Stomach (tissue), 8 donors: ENCODE measurements at regions not wholly inside any gene's neighbourhood (a gene's known extent, or its start where the extent isn't known, plus 50 kb on each side); places are given as distances from the start of the nearest gene placed in this dataset.

Experiments
- DNase-seq, 2 donors: peaks; one replicate each; pipeline versions ENCODE4 v3.0.0 to v3.0.0-alpha.2; 2013 to 2019
- H3K27ac ChIP-seq, 5 donors: fragments of 200-600 bp in 4 of 5; sonication (generic) in 4 of 5; one replicate each; pipeline ENCODE4 v1.5.1; 2013 to 2019; ENCODE audit warnings: mild to moderate bottlenecking in 1 of 5, moderate library complexity in 1 of 5
- H3K27me3 ChIP-seq, 3 donors: fragments of 200-600 bp; sonication (generic); one replicate each; pipeline ENCODE4 v1.5.1; 2017 to 2019; ENCODE audit warnings: mixed run types in 1 of 3
- H3K36me3 ChIP-seq, 4 donors: fragments of 200-600 bp; sonication (generic); 1 replicate in 3 of 4; 2 replicates in 1 of 4; pipeline ENCODE4 v1.5.1; 2016 to 2019
- H3K4me1 ChIP-seq, 4 donors: fragments of 200-600 bp; sonication (generic); one replicate each; pipeline ENCODE4 v1.5.1; 2016 to 2019
- H3K4me3 ChIP-seq, 4 donors: fragments of 200-600 bp; sonication (generic) in 3 of 4; one replicate each; pipeline ENCODE4 v1.5.1; 2016 to 2019; ENCODE audit warnings: mild to moderate bottlenecking in 1 of 4
- H3K9me3 ChIP-seq, 4 donors: fragments of 200-600 bp; sonication (generic); one replicate each; pipeline ENCODE4 v1.5.1; 2016 to 2019
- CTCF ChIP-seq, 7 experiments: fragments of 450-650 bp in 4 of 7; fragments of 200-600 bp in 3 of 7; sonication (generic) in 3 of 7; IDR thresholded peaks; one replicate each; pipeline ENCODE4 v1.5.1; 2016 to 2019; ENCODE audit warnings: antibody characterized with exemption in 7 of 7, control low read depth in 2 of 7, mild to moderate bottlenecking in 1 of 7
- EP300 ChIP-seq: sonication (generic); formaldehyde crosslinking; IDR thresholded peaks from one replicate; pipeline ENCODE4 v1.6.1; 2017; ENCODE audit warnings: antibody characterized with exemption
- POLR2A ChIP-seq, 4 donors: fragments of 450-650 bp; IDR thresholded peaks; one replicate each; pipeline ENCODE4 v1.6.1; 2016; ENCODE audit warnings: antibody characterized with exemption in 4 of 4, control low read depth in 2 of 4, mild to moderate bottlenecking in 1 of 4, moderate library complexity in 1 of 4
- POLR2AphosphoS5 ChIP-seq, 3 donors: sonication (generic); formaldehyde crosslinking; IDR thresholded peaks; one replicate each; pipeline ENCODE4 v1.6.1; 2016; ENCODE audit warnings: antibody characterized with exemption in 3 of 3
- WGBS, 5 donors: extraction: QIAGEN DNeasy Blood & Tissue Kit in 3 of 5; methylation state at CpG; one replicate each; pipeline versions ENCODE4 v1.1.5 to v1.1.7; 2013 to 2018; 5-methylcytosine and 5-hydroxymethylcytosine counted together
- intact Hi-C: fragments of 100-400 bp; cut with DNase I; formaldehyde crosslinking; loops from one replicate; pipeline ENCODE4 v1.15.1; 2023; ENCODE audit warnings: low total_unique reads
- donor health status: healthy with polysubstance abuse.
- donor health status: Bipolar disorder and iron deficiency.
- donor health status: healthy.

DNA sequence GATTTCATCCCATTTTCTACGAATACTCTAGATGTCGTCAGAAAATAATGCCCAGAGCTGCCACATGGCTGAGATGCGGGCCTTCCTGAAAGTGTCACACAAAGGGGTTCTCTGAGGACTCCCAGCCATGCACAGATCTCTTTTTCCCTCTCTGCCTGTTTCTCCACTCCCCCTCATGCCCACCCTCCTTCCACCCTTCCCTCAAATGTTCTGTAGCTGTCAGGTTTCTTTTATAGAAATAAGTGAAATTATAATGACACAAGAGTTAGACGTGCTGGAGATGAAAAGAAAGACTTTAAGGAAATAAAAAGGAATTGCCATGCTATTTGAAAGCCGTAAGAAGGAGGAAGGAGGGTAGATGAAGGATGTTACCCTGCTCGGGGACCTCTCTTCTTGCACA, 819.3 kb upstream of the CELF2 start:
- H3K27ac ChIP-seq = no peak overlapping the region
- peaks cover 0 to 9% (median 6%) of the 10 kb centered on the region in 4 donors for H3K9me3 ChIP-seq
- no peaks in the 10 kb centered on the region for H3K36me3 ChIP-seq
- no peak overlapping the region for H3K4me3 ChIP-seq
- WGBS, 5 donors = 79 to 84% (median 80%) methylated on average over 6 of the region's 6 CpGs
- intact Hi-C loops = no loop called here
- TF ChIP-seq CTCF (IDR thresholded peaks at IDR 0.05) = no peak
- TF ChIP-seq EP300 = no peak
- TF ChIP-seq POLR2AphosphoS5 (IDR thresholded peaks at IDR 0.05) = no peak
- no peak for TF ChIP-seq POLR2A (IDR thresholded peaks at IDR 0.05)
- no peaks in the 10 kb centered on the region for H3K4me1 ChIP-seq
- no peaks in the 10 kb centered on the region for H3K27me3 ChIP-seq
- no peak for DNase-seq

- no peak for TF ChIP-seq POLR2A (IDR thresholded peaks at IDR 0.05)
- no peak for TF ChIP-seq EP300
- no peak for TF ChIP-seq POLR2AphosphoS5 (IDR thresholded peaks at IDR 0.05)
- no peak for TF ChIP-seq CTCF (IDR thresholded peaks at IDR 0.05)
- no peak for DNase-seq
- intact Hi-C loops = no loop called here
- no peaks in the 10 kb centered on the region for H3K27me3 ChIP-seq
- H3K9me3 ChIP-seq = peaks cover 0 to 35% (median 20%) of the 10 kb centered on the region in 4 donors
- 88 to 94% (median 92%) methylated on average over 2 of the region's 2 CpGs for WGBS, 5 donors
- H3K4me1 ChIP-seq = no peaks in the 10 kb centered on the region
- no peak overlapping the region for H3K4me3 ChIP-seq
- H3K27ac ChIP-seq = no peak overlapping the region
- H3K36me3 ChIP-seq = no peaks in the 10 kb centered on the region
These were observed 813.3 kb upstream of the CELF2 start for GRCh38 chr10:10204415-10204814.

- Histone ChIP-seq H3K4me1 (no peaks in the 10 kb centered on the region), H3K4me3 (no peak overlapping the region), H3K27ac (no peak overlapping the region), H3K9me3 (peaks cover 0 to 35% (median 20%) of the 10 kb centered on the region in 4 donors), H3K36me3 (no peaks in the 10 kb centered on the region), H3K27me3 (no peaks in the 10 kb centered on the region)
- whole genome bisulfite sequencing, 5 donors = 64 to 85% (median 73%) methylated on average over 2 of the region's 2 CpGs
- intact Hi-C loops = no loop called here
- no peak for TF ChIP-seq CTCF (IDR thresholded peaks at IDR 0.05)
- no peak for DNase-seq
These were observed 811.8 kb upstream of the CELF2 start for GRCh38 chr10:10205906-10206305.

DNA sequence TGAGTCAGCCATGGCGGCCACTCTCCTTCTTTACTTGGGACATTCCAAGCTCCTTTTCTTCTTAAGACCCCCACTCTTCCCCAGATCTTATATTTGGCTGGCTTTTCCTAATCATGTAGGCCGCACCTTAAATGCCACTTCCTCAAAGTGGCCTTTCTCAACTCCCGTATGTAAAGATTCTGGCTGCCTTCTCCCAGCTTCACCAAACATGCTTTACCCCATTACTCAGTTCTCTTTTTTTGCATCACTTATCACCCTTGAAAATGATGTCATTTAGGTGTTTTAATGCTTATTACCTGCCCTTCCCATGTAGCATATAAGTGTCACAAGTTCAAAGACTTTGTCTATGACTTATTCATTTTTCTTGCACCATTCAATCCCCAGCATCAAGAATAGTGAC, 810.1 kb upstream of the CELF2 start:
- no peak overlapping the region for H3K27ac ChIP-seq
- TF ChIP-seq CTCF (IDR thresholded peaks at IDR 0.05) = no peak
- TF ChIP-seq POLR2A (IDR thresholded peaks at IDR 0.05) = no peak
- TF ChIP-seq EP300 = no peak
- TF ChIP-seq POLR2AphosphoS5 (IDR thresholded peaks at IDR 0.05) = no peak
- 63 to 93% (median 80%) methylated on average over 2 to 3 of the region's 3 CpGs for WGBS, 5 donors

More for the DNA sequence above, 810.1 kb upstream of the CELF2 start:
- no peak overlapping the region for H3K4me3 ChIP-seq
- DNase-seq = no peak
- no peaks in the 10 kb centered on the region for H3K4me1 ChIP-seq
- H3K36me3 ChIP-seq = no peaks in the 10 kb centered on the region
- no peaks in the 10 kb centered on the region for H3K27me3 ChIP-seq
- peaks cover 0 to 33% (median 20%) of the 10 kb centered on the region in 4 donors for H3K9me3 ChIP-seq
- intact Hi-C loops = no loop called here
